Cardiac muscle cell (in vitro differentiated cells and primary cell): ENCODE measurements at regions not wholly inside any gene's neighbourhood (a gene's known extent, or its start where the extent isn't known, plus 50 kb on each side); places are given as distances from the start of the nearest gene placed in this dataset.
"Not testable (repeated sequence)": the region's sequence is repeated elsewhere in the genome, so short reads cannot be mapped to it uniquely, and the experiment has no call there.

Experiments
- DNase-seq, 2 donors: peaks; one replicate each; pipeline versions ENCODE4 v3.0.0 to v3.0.0-alpha.2; 2010 to 2017; ENCODE audit warnings: low read depth in 1 of 2, low spot score in 1 of 2
- H3K27ac ChIP-seq: fragments of 200-600 bp; sonication (generic); 2 replicates; pipeline ENCODE4 v1.5.1; 2016
- H3K27me3 ChIP-seq: fragments of 200-600 bp; sonication (generic); 2 replicates; pipeline ENCODE4 v1.6.0; 2016; ENCODE audit warnings: control low read depth
- H3K36me3 ChIP-seq: fragments of 200-600 bp; sonication (generic); 2 replicates; pipeline ENCODE4 v1.5.1; 2016; ENCODE audit warnings: control low read depth
- H3K4me1 ChIP-seq: fragments of 200-600 bp; sonication (generic); 2 replicates; pipeline ENCODE4 v1.8.1; 2017; ENCODE audit warnings: low read depth, mild to moderate bottlenecking, mixed run types
- H3K4me3 ChIP-seq: fragments of 200-600 bp; sonication (generic); 2 replicates; pipeline ENCODE4 v1.5.1; 2016; ENCODE audit warnings: mild to moderate bottlenecking
- H3K9me3 ChIP-seq: fragments of 200-600 bp; sonication (generic); 2 replicates; pipeline ENCODE4 v1.5.1; 2017; ENCODE audit warnings: low read depth, mild to moderate bottlenecking, control low read depth
- CTCF ChIP-seq: IDR thresholded peaks from 2 replicates; pipeline ENCODE4 v1.5.1; 2012; ENCODE audit warnings: low read depth, mild to moderate bottlenecking, low read length

- DNase-seq = no peak
- no peak overlapping the region for H3K4me3 ChIP-seq
- H3K9me3 ChIP-seq = no peaks in the 10 kb centered on the region
- peaks cover 4% of the 10 kb centered on the region for H3K4me1 ChIP-seq
- H3K36me3 ChIP-seq = no peaks in the 10 kb centered on the region
- H3K27ac ChIP-seq = no peak overlapping the region
- no peak for TF ChIP-seq CTCF
- H3K27me3 ChIP-seq = no peaks in the 10 kb centered on the region
Measured at GRCh38 chrX:95729401-95729800, 955.2 kb upstream of the DIAPH2 start.

DNA sequence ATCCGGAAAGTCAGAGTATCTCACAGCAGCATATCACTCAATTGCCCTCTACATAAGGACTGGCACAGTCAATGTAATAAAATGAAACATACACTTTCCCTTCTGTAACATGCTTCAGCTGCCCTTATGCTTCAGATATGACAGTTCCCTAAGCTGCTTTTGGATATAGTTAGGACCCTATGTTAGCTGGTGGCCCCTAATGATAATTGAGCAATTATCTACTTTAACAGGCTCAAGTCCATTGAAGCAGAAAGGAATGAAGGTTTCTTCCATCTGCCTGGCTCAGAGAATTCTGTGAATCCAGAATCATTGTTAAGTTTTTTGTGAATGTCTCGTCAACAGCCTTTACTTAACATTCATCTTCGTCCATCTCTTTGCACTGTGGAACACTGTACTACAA is 951.2 kb upstream of the DIAPH2 start:
- H3K36me3 ChIP-seq = no peaks in the 10 kb centered on the region
- no peak for TF ChIP-seq CTCF
- H3K4me1 ChIP-seq = peaks cover 4% of the 10 kb centered on the region
- no peak overlapping the region for H3K4me3 ChIP-seq
- no peaks in the 10 kb centered on the region for H3K9me3 ChIP-seq
- H3K27me3 ChIP-seq = no peaks in the 10 kb centered on the region
- H3K27ac ChIP-seq = no peak overlapping the region
- no peak for DNase-seq

DNA sequence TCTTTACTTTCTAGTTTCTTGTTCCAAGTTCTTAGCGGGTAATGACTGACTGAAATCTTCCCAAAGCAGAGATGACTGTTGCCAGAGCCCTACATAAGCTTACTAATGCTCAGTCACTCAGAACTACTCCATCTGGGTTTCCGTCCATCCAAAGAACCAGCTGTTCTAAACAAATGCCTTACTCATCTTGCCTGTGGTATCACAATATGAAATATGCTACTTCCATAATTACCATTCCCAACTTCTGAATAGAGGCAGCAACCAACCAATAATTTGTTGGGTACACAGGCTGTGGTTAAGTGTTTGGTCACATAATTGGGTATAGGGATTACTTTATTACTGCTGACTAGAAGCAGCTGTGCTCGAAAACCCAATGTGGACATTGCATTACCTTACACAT is 930.2 kb upstream of the DIAPH2 start:
- no peak for DNase-seq
- Histone ChIP-seq H3K4me1 (no peaks in the 10 kb centered on the region), H3K4me3 (no peak overlapping the region), H3K27ac (no peak overlapping the region), H3K9me3 (no peaks in the 10 kb centered on the region), H3K27me3 (no peaks in the 10 kb centered on the region), H3K36me3 (no peaks in the 10 kb centered on the region)
- no peak for TF ChIP-seq CTCF

- no peak overlapping the region for H3K27ac ChIP-seq
- no peak overlapping the region for H3K4me3 ChIP-seq
- TF ChIP-seq CTCF = no peak
- H3K9me3 ChIP-seq = no peaks in the 10 kb centered on the region
- DNase-seq = no peak
- no peaks in the 10 kb centered on the region for H3K36me3 ChIP-seq
- H3K27me3 ChIP-seq = no peaks in the 10 kb centered on the region
- H3K4me1 ChIP-seq = no peaks in the 10 kb centered on the region
Measured at GRCh38 chrX:95760356-95760755, 924.3 kb upstream of the DIAPH2 start.

GRCh38 chrX:95762716-95763115 is 921.9 kb upstream of the DIAPH2 start:
- H3K36me3 ChIP-seq = no peaks in the 10 kb centered on the region
- H3K27me3 ChIP-seq = no peaks in the 10 kb centered on the region
- H3K9me3 ChIP-seq = no peaks in the 10 kb centered on the region
- no peak overlapping the region for H3K27ac ChIP-seq
- TF ChIP-seq CTCF = no peak
- H3K4me1 ChIP-seq = no peaks in the 10 kb centered on the region
- no peak overlapping the region for H3K4me3 ChIP-seq
- DNase-seq = peak in 1 of 2 donors; percentile 46

GRCh38 chrX:95764972-95765451 is 919.6 kb upstream of the DIAPH2 start:
- Histone ChIP-seq H3K9me3 (no peaks in the 10 kb centered on the region), H3K4me3 (no peak overlapping the region), H3K27me3 (no peaks in the 10 kb centered on the region), H3K36me3 (no peaks in the 10 kb centered on the region), H3K4me1 (no peaks in the 10 kb centered on the region), H3K27ac (no peak overlapping the region)
- peak; percentile 42 for TF ChIP-seq CTCF
- peak; percentile 65 to 75 for DNase-seq

- not testable (repeated sequence) for DNase-seq, H3K9me3 ChIP-seq, H3K4me1 ChIP-seq, H3K4me3 ChIP-seq, H3K27me3 ChIP-seq, H3K27ac ChIP-seq, H3K36me3 ChIP-seq
Measured at GRCh38 chrX:95771198-95771597, 913.4 kb upstream of the DIAPH2 start.
